ENCODE measurements at regions not wholly inside any gene's neighbourhood (a gene's known extent, or its start where the extent isn't known, plus 50 kb on each side); places are given as distances from the start of the nearest gene placed in this dataset.

- TF ChIP-seq POLR2A (IDR thresholded peaks at IDR 0.05): no peak
- TF ChIP-seq, protein P1, sequence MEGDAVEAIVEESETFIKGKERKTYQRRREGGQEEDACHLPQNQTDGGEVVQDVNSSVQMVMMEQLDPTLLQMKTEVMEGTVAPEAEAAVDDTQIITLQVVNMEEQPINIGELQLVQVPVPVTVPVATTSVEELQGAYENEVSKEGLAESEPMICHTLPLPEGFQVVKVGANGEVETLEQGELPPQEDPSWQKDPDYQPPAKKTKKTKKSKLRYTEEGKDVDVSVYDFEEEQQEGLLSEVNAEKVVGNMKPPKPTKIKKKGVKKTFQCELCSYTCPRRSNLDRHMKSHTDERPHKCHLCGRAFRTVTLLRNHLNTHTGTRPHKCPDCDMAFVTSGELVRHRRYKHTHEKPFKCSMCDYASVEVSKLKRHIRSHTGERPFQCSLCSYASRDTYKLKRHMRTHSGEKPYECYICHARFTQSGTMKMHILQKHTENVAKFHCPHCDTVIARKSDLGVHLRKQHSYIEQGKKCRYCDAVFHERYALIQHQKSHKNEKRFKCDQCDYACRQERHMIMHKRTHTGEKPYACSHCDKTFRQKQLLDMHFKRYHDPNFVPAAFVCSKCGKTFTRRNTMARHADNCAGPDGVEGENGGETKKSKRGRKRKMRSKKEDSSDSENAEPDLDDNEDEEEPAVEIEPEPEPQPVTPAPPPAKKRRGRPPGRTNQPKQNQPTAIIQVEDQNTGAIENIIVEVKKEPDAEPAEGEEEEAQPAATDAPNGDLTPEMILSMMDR (IDR thresholded peaks at IDR 0.05): no peak
Observed at GRCh38 chr18:51610481-51610880, 413.0 kb upstream of the MEX3C start.

Data from body of pancreas (tissue), 4 donors.